ENCODE measurements at regions not wholly inside any gene's neighbourhood (a gene's known extent, or its start where the extent isn't known, plus 50 kb on each side); places are given as distances from the start of the nearest gene placed in this dataset.
"Not testable (repeated sequence)": the region's sequence is repeated elsewhere in the genome, so short reads cannot be mapped to it uniquely, and the experiment has no call there.

DNA sequence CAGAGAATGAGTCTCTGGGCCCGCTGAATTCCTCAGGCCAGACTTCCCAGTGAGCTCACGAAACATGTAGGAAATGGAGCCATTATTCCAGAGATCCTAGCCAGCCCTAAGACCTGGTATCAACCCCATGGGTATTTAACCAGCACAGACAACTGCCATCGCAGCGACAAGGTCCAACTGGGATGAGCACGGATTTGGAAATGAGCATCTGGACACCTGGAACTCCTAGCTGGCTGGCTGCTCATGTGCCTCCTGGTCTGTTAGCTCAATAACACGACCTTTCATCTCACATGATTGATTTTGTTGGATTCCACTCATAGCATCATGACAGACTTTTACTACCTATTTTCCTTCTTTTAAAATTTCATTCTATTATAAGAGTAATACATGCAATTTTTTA, 51.0 kb downstream of the POU3F3 start:
- no peak for DNase-seq

DNA sequence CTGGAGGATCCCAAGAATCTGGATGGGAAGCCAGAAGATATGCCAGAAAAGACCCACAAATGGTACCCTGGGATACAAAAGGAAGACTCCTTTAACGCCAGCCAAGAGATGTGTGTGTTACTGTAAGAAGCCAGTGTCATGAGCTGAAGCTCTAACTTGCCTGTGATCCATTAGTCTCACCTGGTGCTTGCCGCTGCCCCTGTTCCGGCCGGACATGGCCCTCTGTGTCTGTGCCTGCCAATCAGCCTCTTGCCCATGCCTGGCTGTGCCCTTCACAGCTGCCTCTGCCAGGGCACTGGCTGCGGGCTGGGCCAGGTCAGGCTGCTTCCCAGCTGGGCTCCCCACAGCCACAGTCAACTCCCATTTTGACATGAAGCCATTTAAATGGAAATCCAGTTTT, 55.4 kb downstream of the POU3F3 start:
- no peak for DNase-seq

GRCh38 chr2:104914509-104914908, 60.6 kb downstream of the POU3F3 start:
- no peak for DNase-seq

DNA sequence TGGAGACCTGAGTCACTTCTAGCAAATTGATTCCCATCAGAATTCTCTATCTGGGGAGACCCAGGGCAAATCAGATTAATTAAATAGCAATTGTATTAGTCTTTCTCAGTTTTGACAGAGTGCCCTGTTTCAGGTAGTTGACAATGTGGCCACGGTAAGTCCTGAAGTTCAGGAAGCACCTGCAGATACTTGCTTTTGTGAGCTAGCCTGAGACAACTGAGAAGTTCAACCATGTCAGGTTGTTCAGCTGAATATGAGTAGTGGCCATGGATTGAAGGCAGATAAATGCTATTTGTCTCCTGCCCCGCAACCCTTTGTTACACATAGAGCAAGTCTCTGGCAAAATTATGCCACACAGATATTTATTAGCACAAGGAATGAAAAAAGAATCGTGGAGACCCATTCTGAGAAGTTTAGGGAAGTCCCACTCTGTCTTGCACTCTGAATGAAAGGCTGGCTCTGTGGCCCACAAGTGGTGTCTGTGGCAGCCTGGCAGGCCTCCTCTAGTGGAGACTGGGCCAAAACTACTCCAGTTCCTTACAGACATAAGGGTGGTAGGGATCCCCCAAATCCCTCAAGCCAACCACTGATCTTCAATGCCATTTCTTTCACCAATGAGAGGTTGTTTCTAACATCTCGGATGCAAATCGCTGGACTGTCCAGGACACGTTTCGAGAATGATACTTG, 61.3 kb downstream of the POU3F3 start:
- no peak for DNase-seq

DNA sequence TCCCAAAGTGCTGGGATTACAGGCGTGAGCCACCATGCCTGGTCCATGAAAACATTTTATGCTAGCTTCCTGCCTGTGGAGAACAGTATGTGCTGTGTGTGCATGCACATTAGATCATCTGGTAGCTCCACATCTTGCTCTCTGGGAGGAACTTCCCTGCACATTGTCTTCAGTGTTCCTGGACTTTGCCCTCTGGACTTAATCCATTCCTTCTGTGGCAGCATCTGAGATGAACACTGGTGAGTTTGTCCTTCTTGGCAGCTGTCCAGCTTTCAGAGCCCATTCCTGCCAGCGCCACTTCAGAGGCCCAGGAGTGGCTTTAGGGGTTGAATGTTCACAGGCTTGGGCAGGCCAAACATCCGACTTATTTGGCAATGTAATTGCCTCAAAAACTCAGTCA, 65.2 kb downstream of the POU3F3 start:
- no peak for DNase-seq

DNA sequence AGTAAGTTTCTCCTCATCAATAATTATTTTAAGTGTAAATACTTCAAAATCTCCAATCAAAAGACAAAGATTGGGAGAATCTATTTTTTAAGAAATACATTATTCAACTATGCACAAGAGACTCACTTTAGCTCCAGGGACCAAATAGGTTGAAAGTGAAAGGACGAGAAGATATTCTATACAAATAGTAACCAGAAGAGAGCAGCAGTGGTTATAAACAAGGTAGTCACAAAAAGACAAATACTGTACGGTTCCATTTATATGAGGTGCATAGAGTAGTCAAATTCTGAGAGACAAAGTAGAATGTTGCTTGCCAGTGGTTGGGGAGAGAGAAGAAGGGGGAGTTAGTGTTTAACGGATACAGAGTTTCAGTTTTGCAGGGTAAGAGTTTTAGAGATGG, 69.8 kb downstream of the POU3F3 start:
- DNase-seq, result no peak

GRCh38 chr2:104929663-104930062, 75.7 kb downstream of the POU3F3 start:
- DNase-seq, result no peak

GRCh38 chr2:104930732-104931131, 76.8 kb downstream of the POU3F3 start:
- DNase-seq, result no peak

GRCh38 chr2:104932243-104932642, 78.3 kb downstream of the POU3F3 start:
- DNase-seq, result no peak

GRCh38 chr2:104933151-104933917, 79.4 kb downstream of the POU3F3 start:
- DNase-seq, result no peak

GRCh38 chr2:104936527-104936926, 82.6 kb downstream of the POU3F3 start:
- DNase-seq, result no peak

GRCh38 chr2:104938231-104938941, 84.5 kb downstream of the POU3F3 start:
- DNase-seq, result no peak

DNA sequence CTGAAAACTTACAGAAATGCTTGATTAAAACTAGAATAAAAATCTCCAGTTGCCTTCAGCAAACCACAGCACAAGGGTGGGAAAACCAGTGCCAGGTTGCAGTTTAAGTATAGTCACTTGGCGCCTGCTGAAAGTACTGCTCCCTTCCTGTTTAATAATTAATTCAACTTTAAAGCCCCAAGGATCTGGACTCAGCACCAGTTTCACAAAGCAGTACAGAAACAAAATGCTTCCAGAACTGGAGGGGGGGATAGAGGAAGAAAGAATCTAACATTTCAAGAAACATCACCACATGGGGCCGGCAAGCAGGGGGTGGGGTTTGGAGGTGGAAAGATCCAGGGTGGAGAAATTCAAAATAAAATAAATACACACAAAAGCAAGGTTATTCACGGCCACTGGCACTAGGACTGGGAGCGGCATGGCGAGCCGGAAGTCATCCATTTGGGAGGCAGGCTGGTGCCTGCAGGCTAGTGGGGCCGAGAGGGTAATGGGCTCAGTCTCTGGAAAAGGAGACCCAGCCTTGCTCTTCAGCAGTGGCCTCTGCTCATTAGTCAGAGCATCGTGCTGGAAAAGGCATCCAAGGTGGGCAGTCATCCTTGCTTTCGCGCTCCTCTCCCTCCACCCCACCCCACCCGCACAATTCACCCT, 85.8 kb downstream of the POU3F3 start:
- DNase-seq, result no peak

- no peak for DNase-seq
Measured at GRCh38 chr2:104944495-104944894, 90.6 kb downstream of the POU3F3 start.

- DNase-seq, result no peak
Measured at GRCh38 chr2:104945121-104945520, 91.2 kb downstream of the POU3F3 start.

DNA sequence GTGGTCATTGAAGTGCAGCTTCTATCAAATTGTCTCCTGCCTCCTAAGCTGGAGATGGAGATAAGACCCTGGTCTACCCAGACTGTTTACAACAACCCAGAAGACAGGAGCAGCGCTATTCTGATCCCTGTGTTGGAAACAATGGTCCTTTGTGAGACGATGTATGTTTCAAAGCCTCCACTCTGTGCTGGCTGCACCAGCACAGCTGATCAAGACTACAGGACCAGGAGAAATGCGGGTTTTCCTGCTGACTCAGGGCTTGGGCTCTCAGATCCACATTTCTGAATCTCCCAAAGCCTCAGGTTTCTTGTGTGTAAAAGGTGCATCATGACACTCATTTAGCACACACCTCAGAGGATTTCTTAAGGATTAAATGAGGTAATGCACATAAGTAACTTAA, 92.0 kb downstream of the POU3F3 start:
- DNase-seq, result no peak

GRCh38 chr2:104947456-104947855, 90.4 kb upstream of the MRPS9 start:
- not testable (repeated sequence) for DNase-seq

- no peak for DNase-seq
Measured at GRCh38 chr2:104952976-104953375, 84.9 kb upstream of the MRPS9 start.

DNA sequence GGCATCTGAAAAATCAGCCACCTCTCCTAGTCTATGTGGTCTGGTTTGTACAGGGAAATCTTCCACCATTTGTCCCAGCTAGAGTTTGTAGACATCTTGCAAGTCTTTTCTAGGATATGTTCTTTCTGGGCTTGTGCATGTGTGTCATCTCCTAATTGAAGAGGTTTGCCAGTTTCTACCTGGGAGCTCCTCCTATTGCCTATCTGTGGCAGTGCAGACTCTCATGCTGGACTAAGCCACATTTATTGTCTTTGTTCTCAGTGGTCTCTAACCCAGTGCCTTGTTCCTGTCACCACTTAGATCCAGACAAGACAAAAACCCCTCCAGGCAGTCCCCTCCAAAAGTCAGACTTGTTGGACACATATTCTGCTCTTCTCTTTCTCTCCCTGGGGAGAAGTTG, 72.0 kb upstream of the MRPS9 start:
- DNase-seq, result no peak

GRCh38 chr2:104969564-104969963, 68.3 kb upstream of the MRPS9 start:
- DNase-seq, result no peak

- DNase-seq, result no peak
Measured at GRCh38 chr2:104975371-104975770, 62.5 kb upstream of the MRPS9 start.

DNA sequence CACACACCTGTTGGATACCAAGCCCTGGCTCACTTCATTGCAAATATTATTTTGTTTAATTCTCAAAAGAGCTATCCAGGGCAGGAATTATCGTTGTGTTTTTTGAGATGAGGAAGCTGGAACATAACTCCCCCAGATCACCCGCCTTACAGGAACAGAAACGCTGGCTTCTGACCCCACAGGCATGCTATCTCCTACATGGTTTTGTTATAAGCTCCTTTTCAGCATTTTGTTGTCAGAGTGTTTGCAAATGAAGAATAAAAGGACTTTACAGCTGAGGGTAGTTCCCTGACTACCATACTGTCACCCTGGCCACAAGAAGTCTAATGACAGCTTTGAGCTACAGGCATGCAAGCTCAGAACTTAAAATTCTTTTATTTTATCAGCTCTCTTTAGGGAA, 62.0 kb upstream of the MRPS9 start:
- DNase-seq, result no peak

DNA sequence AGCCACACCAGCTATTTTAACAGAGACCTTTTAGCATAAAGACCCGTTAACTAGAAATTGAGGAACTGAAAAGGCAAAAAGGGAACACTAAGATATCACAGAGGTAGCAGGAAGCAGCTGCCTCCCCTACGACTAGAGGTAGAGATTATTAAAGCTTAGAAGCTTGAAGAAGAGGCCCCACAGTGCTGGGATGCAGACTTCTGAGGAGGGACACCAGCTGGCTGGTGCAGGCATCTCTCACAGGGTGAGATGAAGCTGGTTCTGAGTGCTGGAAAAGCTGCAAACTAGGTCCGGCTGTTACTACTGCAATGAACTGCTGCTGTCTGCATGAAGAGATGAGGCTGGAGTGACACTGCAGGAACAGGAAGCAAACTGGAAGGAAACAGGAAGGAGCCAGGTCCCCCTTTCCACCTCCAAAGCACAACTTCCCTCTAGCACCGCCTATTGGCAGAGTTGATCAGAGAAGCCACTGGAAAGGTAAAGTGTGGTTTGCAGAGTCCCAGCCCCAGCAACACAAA, 61.2 kb upstream of the MRPS9 start:
- DNase-seq, result peak; percentile 43
